A673 (cell line): ENCODE measurements at regions not wholly inside any gene's neighbourhood (a gene's known extent, or its start where the extent isn't known, plus 50 kb on each side); places are given as distances from the start of the nearest gene placed in this dataset.

Source experiments
- BruUV-seq: library from RNA; stranded (reverse); fragments of 400-500 nt; replicated peaks from 2 replicates; lab custom pipeline; 2021; lab: Mats Ljungman, UMichigan
- CTCF ChIA-PET: fragments of 300-600 bp; sonication (Branson Sonifier 250); formaldehyde crosslinking; loops from one replicate; lab custom pipeline; 2022; ENCODE audit warnings: antibody characterized with exemption; lab: Charles Lee
- POLR2A ChIA-PET: fragments of 300-600 bp; sonication (Branson Sonifier 250); formaldehyde crosslinking; loops from one replicate; lab custom pipeline; 2022; ENCODE audit warnings: antibody characterized with exemption; ENCODE audit not compliant: low non-redundant PET; lab: Charles Lee
- DNase-seq: peaks from one replicate; pipeline ENCODE4 v3.0.0-alpha.2; 2015; ENCODE audit warnings: low spot score
- H3K27ac ChIP-seq: fragments of 200-600 bp; sonication (generic); 2 replicates; pipeline ENCODE4 v1.5.1; 2016; ENCODE audit warnings: mixed run types, low read depth, mild to moderate bottlenecking, mixed read lengths, antibody characterized with exemption, low read length; ENCODE audit not compliant: poor library complexity, severe bottlenecking
- H3K27me3 ChIP-seq: fragments of 200-600 bp; sonication (generic); replicated peaks from 2 replicates; pipeline ENCODE4 v1.6.1; 2017; ENCODE audit warnings: mixed run types, low read depth, mild to moderate bottlenecking, mixed read lengths, antibody characterized with exemption, low read length; ENCODE audit not compliant: insufficient read depth, poor library complexity
- H3K36me3 ChIP-seq: fragments of 200-600 bp; sonication (generic); 2 replicates; pipeline ENCODE4 v1.6.1; 2016; ENCODE audit warnings: mixed run types, mild to moderate bottlenecking, mixed read lengths, antibody characterized with exemption, low read length; ENCODE audit not compliant: insufficient read depth, poor library complexity, severe bottlenecking
- H3K4me1 ChIP-seq: fragments of 200-600 bp; sonication (generic); 2 replicates; pipeline ENCODE4 v1.6.1; 2017; ENCODE audit warnings: mixed run types, mild to moderate bottlenecking, mixed read lengths, antibody characterized with exemption, low read length; ENCODE audit not compliant: insufficient read depth, poor library complexity, severe bottlenecking
- H3K4me3 ChIP-seq: fragments of 200-600 bp; sonication (generic); 2 replicates; pipeline ENCODE4 v1.5.1; 2016; ENCODE audit warnings: low read depth, mixed run types, mild to moderate bottlenecking, mixed read lengths, low read length; ENCODE audit not compliant: poor library complexity, severe bottlenecking
- H3K9me3 ChIP-seq: fragments of 200-600 bp; sonication (generic); 2 replicates; pipeline ENCODE4 v1.6.1; 2016; ENCODE audit warnings: mixed run types, low read depth, mild to moderate bottlenecking, mixed read lengths, antibody characterized with exemption, low read length; ENCODE audit not compliant: poor library complexity, severe bottlenecking
- EZH2 ChIP-seq: fragments of 200-600 bp; sonication (generic); IDR thresholded peaks from 2 replicates; pipeline ENCODE4 v1.6.1; 2017; ENCODE audit warnings: borderline replicate concordance, low read depth, mild to moderate bottlenecking, mixed read lengths, antibody characterized with exemption, low read length; ENCODE audit not compliant: poor library complexity, severe bottlenecking
- intact Hi-C: fragments of 100-400 bp; cut with micrococcal nuclease; formaldehyde crosslinking; loops from one replicate; pipeline ENCODE4 v1.10.0; 2022; ENCODE audit not compliant: unreplicated experiment
- TF ChIP-seq, protein P1 (sequence below): fragments of 300-800, 200-600 bp; sonication (generic); conservative IDR thresholded peaks from 2 replicates; pipeline ENCODE4 v1.5.1; 2017; ENCODE audit warnings: low read depth, mild to moderate bottlenecking, antibody characterized with exemption, low read length, moderate library complexity, mixed read lengths

DNA sequence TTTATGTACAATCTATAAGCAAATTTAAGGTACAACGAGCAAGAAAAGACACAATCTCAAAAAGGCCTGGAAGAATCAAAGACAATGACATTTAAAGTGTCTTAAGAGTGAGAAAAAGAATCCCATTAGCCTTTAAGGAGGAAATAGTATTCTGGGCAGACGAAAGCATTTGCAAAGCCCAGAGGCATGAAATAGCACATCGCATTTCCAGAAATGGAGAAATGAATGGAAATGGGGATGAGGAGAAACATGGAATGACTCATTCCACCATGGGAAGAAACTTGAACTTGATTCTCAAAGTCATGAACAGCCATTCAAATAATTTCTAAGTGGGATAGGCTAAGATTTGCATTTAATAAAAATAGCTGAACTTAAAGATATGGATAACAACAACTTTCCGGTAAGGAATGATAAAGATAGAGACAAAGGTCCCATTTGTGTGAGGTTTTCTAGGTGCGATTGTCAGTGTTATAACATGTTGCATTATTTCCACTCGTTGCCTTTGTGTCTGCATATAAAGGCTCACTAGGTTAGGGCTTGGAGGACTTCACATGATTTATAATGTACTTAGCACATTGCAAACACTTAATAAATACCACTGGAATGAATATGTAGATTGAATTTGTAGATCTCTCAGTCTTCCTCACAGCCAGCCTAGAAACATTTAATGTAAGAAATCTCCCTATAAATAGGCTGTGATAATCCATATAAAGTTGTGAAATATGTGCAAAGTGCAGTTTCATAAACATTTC lies 310.3 kb upstream of the KLF6 start:
- TF ChIP-seq, protein P1, sequence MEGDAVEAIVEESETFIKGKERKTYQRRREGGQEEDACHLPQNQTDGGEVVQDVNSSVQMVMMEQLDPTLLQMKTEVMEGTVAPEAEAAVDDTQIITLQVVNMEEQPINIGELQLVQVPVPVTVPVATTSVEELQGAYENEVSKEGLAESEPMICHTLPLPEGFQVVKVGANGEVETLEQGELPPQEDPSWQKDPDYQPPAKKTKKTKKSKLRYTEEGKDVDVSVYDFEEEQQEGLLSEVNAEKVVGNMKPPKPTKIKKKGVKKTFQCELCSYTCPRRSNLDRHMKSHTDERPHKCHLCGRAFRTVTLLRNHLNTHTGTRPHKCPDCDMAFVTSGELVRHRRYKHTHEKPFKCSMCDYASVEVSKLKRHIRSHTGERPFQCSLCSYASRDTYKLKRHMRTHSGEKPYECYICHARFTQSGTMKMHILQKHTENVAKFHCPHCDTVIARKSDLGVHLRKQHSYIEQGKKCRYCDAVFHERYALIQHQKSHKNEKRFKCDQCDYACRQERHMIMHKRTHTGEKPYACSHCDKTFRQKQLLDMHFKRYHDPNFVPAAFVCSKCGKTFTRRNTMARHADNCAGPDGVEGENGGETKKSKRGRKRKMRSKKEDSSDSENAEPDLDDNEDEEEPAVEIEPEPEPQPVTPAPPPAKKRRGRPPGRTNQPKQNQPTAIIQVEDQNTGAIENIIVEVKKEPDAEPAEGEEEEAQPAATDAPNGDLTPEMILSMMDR, result no peak
- TF ChIP-seq EZH2, result no peak
- Histone ChIP-seq H3K27ac (no peak overlapping the region), H3K36me3 (no peaks in the 10 kb centered on the region), H3K9me3 (no peaks in the 10 kb centered on the region), H3K27me3 (no peaks in the 10 kb centered on the region), H3K4me3 (no peak overlapping the region), H3K4me1 (peaks cover 4% of the 10 kb centered on the region)
- no TSS peak for BruUV-seq
- ChIA-PET CTCF (no interaction called here), POLR2A (no interaction called here)
- intact Hi-C loops, result no loop called here
- DNase-seq, result no peak

DNA sequence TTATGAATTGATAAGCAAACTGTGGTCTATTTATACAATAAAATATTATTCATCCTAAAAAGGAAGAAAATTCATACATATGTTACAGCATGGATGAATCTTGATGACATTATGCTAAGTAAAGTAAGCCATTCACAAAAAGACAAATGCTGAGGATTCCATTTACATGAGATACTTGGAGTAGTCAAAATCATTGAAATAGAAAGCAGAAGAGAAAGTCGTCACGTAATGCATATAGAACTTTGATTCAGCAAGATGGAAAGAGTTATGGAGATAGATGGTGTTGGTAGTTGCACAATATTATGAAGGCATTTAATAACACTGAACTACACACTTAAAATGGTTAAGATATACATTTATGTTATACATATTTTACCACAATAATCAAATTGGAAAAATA lies 309.7 kb upstream of the KLF6 start:
- no peak for TF ChIP-seq EZH2
- TF ChIP-seq, protein P1, result no peak
- Histone ChIP-seq H3K9me3 (no peaks in the 10 kb centered on the region), H3K4me3 (no peak overlapping the region), H3K4me1 (no peaks in the 10 kb centered on the region), H3K27ac (no peak overlapping the region), H3K36me3 (no peaks in the 10 kb centered on the region), H3K27me3 (no peaks in the 10 kb centered on the region)
- ChIA-PET CTCF (no interaction called here), POLR2A (no interaction called here)
- no peak for DNase-seq
- intact Hi-C loops, result no loop called here
- BruUV-seq, result no TSS peak

DNA sequence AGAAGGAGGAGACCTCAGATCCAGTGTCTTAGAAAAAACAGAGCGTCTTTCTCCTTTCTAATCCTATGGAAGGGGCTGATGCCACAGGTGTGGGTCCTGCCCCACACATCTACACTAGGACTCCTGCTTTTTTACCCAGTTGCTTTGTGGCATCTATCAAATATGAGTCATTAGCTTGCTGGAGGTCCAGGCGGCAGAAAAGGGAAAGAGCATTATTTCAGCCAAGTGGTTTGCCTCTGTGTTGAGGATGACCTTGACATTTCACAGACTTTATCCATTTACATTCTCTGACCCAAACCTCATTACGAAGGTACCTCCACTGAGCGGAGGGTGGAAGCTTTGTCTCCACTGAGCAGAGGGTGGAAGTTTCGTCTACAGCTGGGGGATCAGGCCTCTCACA lies 308.4 kb upstream of the KLF6 start:
- POLR2A ChIA-PET, result no interaction called here
- TF ChIP-seq EZH2, result no peak
- TF ChIP-seq, protein P1, result no peak
- H3K9me3 ChIP-seq, result no peaks in the 10 kb centered on the region
- no peak overlapping the region for H3K27ac ChIP-seq
- no peaks in the 10 kb centered on the region for H3K27me3 ChIP-seq
- CTCF ChIA-PET, result no interaction called here
- no peak for DNase-seq
- no peaks in the 10 kb centered on the region for H3K36me3 ChIP-seq
- intact Hi-C loops, result no loop called here
- BruUV-seq, result no TSS peak
- H3K4me1 ChIP-seq, result no peaks in the 10 kb centered on the region
- H3K4me3 ChIP-seq, result no peak overlapping the region
